Mesendoderm (in vitro differentiated cells): ENCODE measurements at regions not wholly inside any gene's neighbourhood (a gene's known extent, or its start where the extent isn't known, plus 50 kb on each side); places are given as distances from the start of the nearest gene placed in this dataset.

Experiments used
- DNase-seq: peaks from one replicate; pipeline ENCODE4 v3.0.0; 2013
- H2AK5ac ChIP-seq: 2 replicates; pipeline ENCODE4 v1.6.1; 2013; ENCODE audit warnings: low read length, inconsistent platforms
- H2BK120ac ChIP-seq: 2 replicates; pipeline ENCODE4 v1.6.1; 2013; ENCODE audit warnings: low read depth, mild to moderate bottlenecking, low read length, moderate library complexity, mixed read lengths
- H2BK15ac ChIP-seq: replicated peaks from 2 replicates; pipeline ENCODE4 v1.6.1; 2013; ENCODE audit warnings: low read depth, mild to moderate bottlenecking, moderate library complexity
- H2BK5ac ChIP-seq: 2 replicates; pipeline ENCODE4 v1.6.1; 2013; ENCODE audit warnings: low read length, inconsistent platforms
- H3K18ac ChIP-seq: 2 replicates; pipeline ENCODE4 v1.6.1; 2013; ENCODE audit warnings: mild to moderate bottlenecking, low read length, mixed read lengths
- H3K23ac ChIP-seq: one replicate; pipeline ENCODE4 v1.6.1; 2013; ENCODE audit warnings: low read length
- H3K27ac ChIP-seq: 2 replicates; pipeline ENCODE4 v1.5.1; 2013; ENCODE audit warnings: low read depth, mild to moderate bottlenecking, inconsistent platforms, low read length, moderate library complexity
- H3K27me3 ChIP-seq: 2 replicates; pipeline ENCODE4 v1.6.1; 2013; ENCODE audit warnings: low read length, control low read depth, mild to moderate bottlenecking, inconsistent platforms; ENCODE audit not compliant: insufficient read depth, poor library complexity
- H3K36me3 ChIP-seq: 2 replicates; pipeline ENCODE4 v1.6.1; 2013; ENCODE audit warnings: low read length, inconsistent platforms; ENCODE audit not compliant: control insufficient read depth, insufficient read depth
- H3K4ac ChIP-seq: one replicate; pipeline ENCODE4 v1.6.1; 2013; ENCODE audit warnings: low read depth, mild to moderate bottlenecking, low read length, moderate library complexity
- H3K4me1 ChIP-seq: 2 replicates; pipeline ENCODE4 v1.6.1; 2013; ENCODE audit warnings: low read depth, low read length, inconsistent platforms; ENCODE audit not compliant: control insufficient read depth
- H3K4me2 ChIP-seq: 2 replicates; pipeline ENCODE4 v1.6.1; 2013; ENCODE audit warnings: low read length
- H3K4me3 ChIP-seq: 2 replicates; pipeline ENCODE4 v1.5.1; 2013; ENCODE audit warnings: mild to moderate bottlenecking, low read length
- H3K56ac ChIP-seq: one replicate; pipeline ENCODE4 v1.6.1; 2013; ENCODE audit warnings: low read length
- H3K79me1 ChIP-seq: 2 replicates; pipeline ENCODE4 v1.6.1; 2013; ENCODE audit warnings: low read length, inconsistent platforms
- H3K79me2 ChIP-seq: 2 replicates; pipeline ENCODE4 v1.6.1; 2013; ENCODE audit warnings: mild to moderate bottlenecking, low read length; ENCODE audit not compliant: control insufficient read depth, insufficient read depth
- H3K9ac ChIP-seq: 2 replicates; pipeline ENCODE4 v1.6.1; 2013; ENCODE audit warnings: low read length, inconsistent platforms
- H4K5ac ChIP-seq: one replicate; pipeline ENCODE4 v1.6.1; 2013; ENCODE audit warnings: low read length
- H4K8ac ChIP-seq: one replicate; pipeline ENCODE4 v1.6.1; 2013; ENCODE audit warnings: low read depth, mild to moderate bottlenecking, control low read depth, low read length, moderate library complexity
- WGBS: extraction: QIAGEN DNeasy Blood & Tissue Kit; methylation state at CpG from one replicate; pipeline ENCODE4 v1.1.7; 2013; ENCODE audit warnings: low lambda C conversion rate, missing lambda C conversion rate; ENCODE audit not compliant: insufficient coverage; ENCODE audit errors: extremely low coverage; 5-methylcytosine and 5-hydroxymethylcytosine counted together

GRCh38 chr14:26729851-26730250, 132.0 kb upstream of the NOVA1 start:
- no peak for DNase-seq
- H3K18ac ChIP-seq: no peak overlapping the region
- no peak overlapping the region for H3K27ac ChIP-seq
- H2BK120ac ChIP-seq: no peak overlapping the region
- no peaks in the 10 kb centered on the region for H3K79me1 ChIP-seq
- H3K9ac ChIP-seq: no peak overlapping the region
- H4K5ac ChIP-seq: no peak overlapping the region
- H2BK15ac ChIP-seq: no peak overlapping the region
- no peak overlapping the region for H3K4me2 ChIP-seq
- H3K4me1 ChIP-seq: no peaks in the 10 kb centered on the region
- H3K79me2 ChIP-seq: no peaks in the 10 kb centered on the region
- H3K4me3 ChIP-seq: no peak overlapping the region
- H4K8ac ChIP-seq: no peak overlapping the region
- no peaks in the 10 kb centered on the region for H3K27me3 ChIP-seq
- H3K36me3 ChIP-seq: no peaks in the 10 kb centered on the region
- H2AK5ac ChIP-seq: no peak overlapping the region
- no peak overlapping the region for H3K4ac ChIP-seq
- H3K56ac ChIP-seq: no peak overlapping the region
- no CpG with 5 or more reads among the region's 3 CpGs for WGBS
- no peak overlapping the region for H3K23ac ChIP-seq
- H2BK5ac ChIP-seq: no peak overlapping the region

DNA sequence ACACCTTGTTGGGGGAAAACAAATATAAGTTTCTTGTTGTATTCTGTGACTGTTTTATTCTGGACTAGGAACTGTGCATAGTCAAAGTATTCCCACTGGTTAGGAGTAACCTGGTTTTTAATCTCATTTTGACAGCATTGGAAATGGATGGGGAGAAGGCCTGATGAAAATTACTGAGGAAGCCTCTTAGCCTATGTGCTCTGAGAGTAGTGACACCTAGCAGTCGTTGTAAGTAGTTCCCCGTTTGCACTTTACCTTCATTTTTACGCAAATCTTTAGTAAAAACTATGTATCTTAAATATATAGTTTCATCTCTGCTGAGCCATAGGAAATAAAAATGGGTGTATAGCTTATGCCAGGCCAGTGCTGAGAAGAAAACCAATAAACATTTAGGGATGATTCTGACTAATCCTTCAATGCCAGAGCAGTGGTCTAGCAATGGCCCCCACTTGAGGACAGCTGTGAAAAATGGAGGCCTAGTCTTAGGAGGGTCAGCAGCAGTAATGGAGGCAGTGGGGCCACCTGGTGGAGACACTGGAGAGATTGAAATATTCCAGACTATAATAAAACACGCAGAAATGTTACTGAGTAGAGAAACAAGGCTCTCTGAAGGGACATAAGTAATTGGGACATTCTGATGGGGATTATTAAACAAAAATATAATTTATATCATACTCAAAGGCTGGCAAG, 133.2 kb upstream of the NOVA1 start:
- Histone ChIP-seq H4K8ac (no peak overlapping the region), H2BK15ac (no peak overlapping the region), H3K4me1 (no peaks in the 10 kb centered on the region), H3K4ac (no peak overlapping the region), H3K36me3 (no peaks in the 10 kb centered on the region), H3K56ac (no peak overlapping the region), H2BK120ac (no peak overlapping the region), H4K5ac (no peak overlapping the region), H3K4me3 (no peak overlapping the region), H3K79me2 (no peaks in the 10 kb centered on the region), H3K9ac (no peak overlapping the region), H3K18ac (no peak overlapping the region), H3K27me3 (no peaks in the 10 kb centered on the region), H3K79me1 (no peaks in the 10 kb centered on the region), H3K27ac (no peak overlapping the region), H3K4me2 (no peak overlapping the region), H2BK5ac (no peak overlapping the region), H2AK5ac (no peak overlapping the region), H3K23ac (no peak overlapping the region)
- DNase-seq: peak; percentile 67
- no CpG with 5 or more reads among the region's 4 CpGs for WGBS

DNA sequence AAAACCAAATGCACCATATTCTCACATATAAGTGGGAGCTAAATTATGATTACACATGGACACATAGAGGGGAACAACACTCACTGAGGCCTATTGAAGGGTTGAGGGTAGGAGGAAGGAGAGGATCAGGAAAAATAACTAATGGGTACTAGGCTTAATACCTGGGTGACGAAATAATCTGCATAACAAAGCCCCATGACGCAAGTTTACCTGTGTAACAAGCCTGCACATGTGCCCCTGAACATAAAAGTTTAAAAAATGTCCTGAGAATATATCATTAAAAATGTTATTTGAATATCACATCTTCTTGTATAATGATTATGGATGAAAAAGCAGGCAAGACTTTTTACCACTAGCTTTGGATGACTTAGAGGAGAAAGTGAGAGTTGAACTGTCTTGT, 138.0 kb upstream of the NOVA1 start:
- no peak overlapping the region for H2BK5ac ChIP-seq
- DNase-seq: no peak
- no CpG with 5 or more reads among the region's 2 CpGs for WGBS

DNA sequence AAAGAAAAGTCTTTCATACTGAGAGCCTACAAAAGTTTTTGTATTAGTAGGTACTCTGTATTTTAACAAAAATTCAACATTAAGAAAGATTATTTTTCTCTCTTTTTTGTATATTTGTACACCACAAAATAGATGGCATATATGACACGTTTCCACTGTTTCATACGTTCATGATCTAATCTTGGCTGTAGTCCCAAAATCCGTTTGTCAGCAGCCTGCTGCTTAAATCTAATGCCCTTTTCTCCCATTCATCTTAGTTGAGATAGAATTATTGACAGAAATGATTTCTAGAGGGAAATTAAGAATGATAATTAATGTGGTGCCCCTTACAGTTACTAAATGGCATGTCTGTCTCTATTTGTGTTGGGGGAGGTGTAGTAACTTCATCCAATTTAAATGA, 140.7 kb upstream of the NOVA1 start:
- no peaks in the 10 kb centered on the region for H3K4me1 ChIP-seq
- H3K79me2 ChIP-seq: no peaks in the 10 kb centered on the region
- H4K5ac ChIP-seq: no peak overlapping the region
- H3K4ac ChIP-seq: no peak overlapping the region
- no peak overlapping the region for H3K9ac ChIP-seq
- H3K27me3 ChIP-seq: no peaks in the 10 kb centered on the region
- H2BK15ac ChIP-seq: no peak overlapping the region
- H2AK5ac ChIP-seq: no peak overlapping the region
- no peak overlapping the region for H4K8ac ChIP-seq
- DNase-seq: no peak
- H3K4me2 ChIP-seq: no peak overlapping the region
- H3K4me3 ChIP-seq: no peak overlapping the region
- H3K18ac ChIP-seq: no peak overlapping the region
- no peaks in the 10 kb centered on the region for H3K36me3 ChIP-seq
- WGBS: no CpG with 5 or more reads among the region's 3 CpGs
- H3K56ac ChIP-seq: no peak overlapping the region
- H3K23ac ChIP-seq: no peak overlapping the region
- no peak overlapping the region for H2BK5ac ChIP-seq
- H3K79me1 ChIP-seq: no peaks in the 10 kb centered on the region
- no peak overlapping the region for H3K27ac ChIP-seq
- no peak overlapping the region for H2BK120ac ChIP-seq

More for the DNA sequence above, 138.0 kb upstream of the NOVA1 start:
- Histone ChIP-seq H3K4me3 (no peak overlapping the region), H2BK120ac (no peak overlapping the region), H3K9ac (no peak overlapping the region), H3K56ac (no peak overlapping the region), H2AK5ac (no peak overlapping the region), H4K8ac (no peak overlapping the region), H3K4ac (no peak overlapping the region), H3K23ac (no peak overlapping the region), H3K4me2 (no peak overlapping the region), H2BK15ac (no peak overlapping the region), H4K5ac (no peak overlapping the region), H3K27ac (no peak overlapping the region), H3K4me1 (no peaks in the 10 kb centered on the region), H3K18ac (no peak overlapping the region), H3K27me3 (no peaks in the 10 kb centered on the region), H3K36me3 (no peaks in the 10 kb centered on the region), H3K79me2 (no peaks in the 10 kb centered on the region), H3K79me1 (no peaks in the 10 kb centered on the region)

DNA sequence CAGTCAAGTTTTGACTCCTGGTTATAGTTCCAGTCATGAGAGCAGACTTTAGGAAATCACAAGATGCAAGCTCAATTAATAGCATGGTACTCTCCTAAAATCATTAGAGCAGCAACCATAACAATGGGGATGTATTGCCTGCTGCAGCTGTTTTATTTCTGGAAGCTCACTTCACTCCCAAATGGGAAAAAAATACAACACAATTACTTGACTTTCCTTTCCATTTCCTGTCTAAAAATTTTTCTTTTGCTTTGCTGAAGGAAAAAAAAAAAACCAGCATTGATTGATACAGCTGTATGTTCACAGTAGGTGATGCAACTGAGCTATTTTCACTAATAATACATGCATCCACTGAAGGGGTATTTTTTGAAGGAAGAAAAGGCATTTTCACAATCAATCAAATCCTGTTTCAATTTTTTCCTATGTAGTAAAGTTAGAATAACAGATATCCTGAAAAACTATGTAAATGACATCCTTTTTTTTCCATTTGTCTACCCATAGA, 143.9 kb upstream of the NOVA1 start:
- Histone ChIP-seq H2AK5ac (no peak overlapping the region), H3K27me3 (no peaks in the 10 kb centered on the region), H3K4me1 (no peaks in the 10 kb centered on the region), H3K4ac (no peak overlapping the region), H3K18ac (no peak overlapping the region), H3K27ac (no peak overlapping the region), H3K4me2 (no peak overlapping the region), H3K4me3 (no peak overlapping the region), H2BK120ac (no peak overlapping the region), H3K9ac (no peak overlapping the region), H4K8ac (no peak overlapping the region), H3K36me3 (no peaks in the 10 kb centered on the region), H2BK15ac (no peak overlapping the region), H3K23ac (no peak overlapping the region), H4K5ac (no peak overlapping the region), H3K56ac (no peak overlapping the region), H3K79me1 (no peaks in the 10 kb centered on the region), H2BK5ac (no peak overlapping the region), H3K79me2 (no peaks in the 10 kb centered on the region)
- no peak for DNase-seq

DNA sequence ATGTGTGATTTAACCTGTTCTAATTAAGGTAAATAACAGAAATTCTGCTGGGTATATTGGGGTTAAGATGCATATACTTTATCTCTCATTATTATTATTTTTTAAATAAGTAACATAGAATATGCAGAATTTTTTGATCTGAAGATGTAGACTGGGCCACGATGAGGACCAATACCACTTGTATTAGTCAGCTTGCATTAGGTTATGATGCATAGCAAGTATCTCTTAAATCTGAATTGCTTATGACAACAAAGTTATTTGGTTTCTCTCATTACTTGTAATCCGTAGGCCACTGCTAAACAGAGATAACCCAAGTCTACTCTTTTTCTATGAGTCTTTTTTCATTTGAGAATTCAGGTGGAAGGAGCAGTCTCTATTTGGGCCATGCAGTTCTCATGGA, 145.5 kb upstream of the NOVA1 start:
- H3K79me2 ChIP-seq: no peaks in the 10 kb centered on the region
- no peak overlapping the region for H3K4ac ChIP-seq
- no peak overlapping the region for H3K9ac ChIP-seq
- H2BK15ac ChIP-seq: no peak overlapping the region
- H3K36me3 ChIP-seq: no peaks in the 10 kb centered on the region
- no CpG with 5 or more reads among the region's 2 CpGs for WGBS
- H3K23ac ChIP-seq: no peak overlapping the region
- no peak overlapping the region for H2BK5ac ChIP-seq
- H3K4me2 ChIP-seq: no peak overlapping the region
- no peak overlapping the region for H3K4me3 ChIP-seq
- H3K27ac ChIP-seq: no peak overlapping the region
- H3K4me1 ChIP-seq: no peaks in the 10 kb centered on the region
- no peak overlapping the region for H4K8ac ChIP-seq
- no peak overlapping the region for H4K5ac ChIP-seq
- no peak overlapping the region for H2AK5ac ChIP-seq
- DNase-seq: no peak
- H2BK120ac ChIP-seq: no peak overlapping the region
- H3K27me3 ChIP-seq: no peaks in the 10 kb centered on the region
- H3K18ac ChIP-seq: no peak overlapping the region
- H3K79me1 ChIP-seq: no peaks in the 10 kb centered on the region
- no peak overlapping the region for H3K56ac ChIP-seq
